GM12878 (cell line): ENCODE measurements at regions not wholly inside any gene's neighbourhood (a gene's known extent, or its start where the extent isn't known, plus 50 kb on each side); places are given as distances from the start of the nearest gene placed in this dataset.

Source experiments
- ATAC-seq: fragments of 200-7000 bp; cut with Tn5 transposase; 3 replicates; pipeline ENCODE4 v1.9.1; 2020; ENCODE audit warnings: mild to moderate bottlenecking, moderate library complexity
- BruUV-seq: library from RNA; stranded (reverse); fragments of 400-500 nt; replicated peaks from 2 replicates; lab custom pipeline; 2021; lab: Mats Ljungman, UMichigan
- CTCF ChIA-PET: fragments of 300-600 bp; sonication (Branson Sonifier 250); formaldehyde crosslinking; extraction: SDS; loops from one replicate; lab custom pipeline; 2021; ENCODE audit warnings: inconsistent platforms; lab: Yijun Ruan, JAX
- POLR2A ChIA-PET: fragments of 350-600 bp; formaldehyde crosslinking; extraction: SDS; loops from one replicate; lab custom pipeline; 2021; ENCODE audit warnings: inconsistent platforms; lab: Charles Lee
- RAD21 ChIA-PET: fragments of 300-600 bp; sonication (Branson Sonifier 250); formaldehyde crosslinking; loops from one replicate; lab custom pipeline; 2023; ENCODE audit warnings: antibody characterized with exemption; ENCODE audit not compliant: unreplicated experiment; lab: Charles Lee
- SMC1A ChIA-PET: fragments of 300-600 bp; sonication (Branson Sonifier 250); formaldehyde crosslinking; loops from one replicate; lab custom pipeline; 2023; ENCODE audit not compliant: unreplicated experiment, uncharacterized antibody; lab: Charles Lee
- DNase-seq: peaks from one replicate; pipeline ENCODE4 v3.0.0-alpha.2; 2011; ENCODE audit warnings: low read depth, low spot score
- FAIRE-seq: peaks from 3 replicates; lab custom pipeline; 2011; peaks lifted over from hg19 to GRCh38; lab: Jason Lieb, UNC
- H2AFZ ChIP-seq: 2 replicates; pipeline ENCODE4 v1.6.0; 2011; ENCODE audit warnings: low read depth, low read length, control low read depth; ENCODE audit not compliant: control insufficient read depth
- H3K27ac ChIP-seq: 2 replicates; pipeline ENCODE4 v1.5.1; 2011; ENCODE audit warnings: control low read depth; ENCODE audit not compliant: control insufficient read depth, insufficient read depth
- H3K27me3 ChIP-seq, 2 experiments: replicated peaks in 1 of 2; 2 replicates each; pipeline versions ENCODE4 v1.6.0 to v1.6.1; 2011; ENCODE audit warnings: low read length in 1 of 2; ENCODE audit not compliant: control insufficient read depth in 2 of 2, insufficient read depth in 2 of 2
- H3K36me3 ChIP-seq, 2 experiments: 2 replicates each; pipeline ENCODE4 v1.5.1; 2011; ENCODE audit warnings: low read length in 1 of 2; ENCODE audit not compliant: control insufficient read depth in 2 of 2, insufficient read depth in 2 of 2
- H3K4me1 ChIP-seq: 2 replicates; pipeline ENCODE4 v1.6.1; 2011; ENCODE audit warnings: mild to moderate bottlenecking, low read length, moderate library complexity, mixed read lengths; ENCODE audit not compliant: control insufficient read depth, insufficient read depth
- H3K4me2 ChIP-seq: 2 replicates; pipeline ENCODE4 v1.6.0; 2011; ENCODE audit warnings: control low read depth; ENCODE audit not compliant: control insufficient read depth, insufficient read depth
- H3K4me3 ChIP-seq: fragments of 200-600 bp; sonication (generic); 2 replicates; pipeline ENCODE4 v1.5.1; 2016
- H3K79me2 ChIP-seq: 2 replicates; pipeline ENCODE4 v1.6.0; 2011; ENCODE audit warnings: low read length; ENCODE audit not compliant: control insufficient read depth, insufficient read depth
- H3K9ac ChIP-seq: 2 replicates; pipeline ENCODE4 v1.8.0; 2011; ENCODE audit warnings: low read length, control low read depth, mixed read lengths; ENCODE audit not compliant: control insufficient read depth, insufficient read depth
- H3K9me3 ChIP-seq: replicated peaks from 3 replicates; pipeline ENCODE4 v1.5.1; 2011; ENCODE audit warnings: mild to moderate bottlenecking, low read length; ENCODE audit not compliant: control insufficient read depth, insufficient read depth
- H4K20me1 ChIP-seq: 2 replicates; pipeline ENCODE4 v1.6.0; 2011; ENCODE audit not compliant: control insufficient read depth, insufficient read depth
- YBX1 ChIP-seq: fragments of 450-650 bp; IDR thresholded peaks from 2 replicates; pipeline ENCODE4 v1.6.1; 2016; ENCODE audit warnings: antibody characterized with exemption
- ZSCAN29 ChIP-seq: fragments of 450-650 bp; IDR thresholded peaks from 2 replicates; pipeline ENCODE4 v1.6.1; 2017; ENCODE audit warnings: mild to moderate bottlenecking, moderate library complexity
- WGBS: methylation state at CpG from one replicate; pipeline ENCODE4 v1.1.6; 2016; ENCODE audit warnings: low lambda C conversion rate; ENCODE audit not compliant: insufficient replicate concordance, insufficient coverage; ENCODE audit errors: missing lambda C conversion rate; 5-methylcytosine and 5-hydroxymethylcytosine counted together
- in situ Hi-C: fragments of 300-500 bp; cut with MboI; formaldehyde crosslinking; loops from 9 replicates; pipeline ENCODE4 v1.14.3; 2018; ENCODE audit warnings: mixed read lengths
- intact Hi-C: fragments of 100-400 bp; cut with micrococcal nuclease; formaldehyde crosslinking; loops from one replicate; pipeline ENCODE4 v1.14.2; 2022; ENCODE audit not compliant: unreplicated experiment
- TF ChIP-seq, protein P1 (sequence below): IDR thresholded peaks from 2 replicates; pipeline ENCODE4 v1.6.1; 2011; ENCODE audit warnings: mild to moderate bottlenecking, low read depth, low read length, moderate library complexity; ENCODE audit not compliant: insufficient replicate concordance
- TF ChIP-seq, protein P2 (sequence below): fragments of 450-650 bp; IDR thresholded peaks from 2 replicates; pipeline ENCODE4 v1.6.1; 2018; ENCODE audit warnings: borderline replicate concordance, mild to moderate bottlenecking; ENCODE audit not compliant: partially characterized antibody
- TF ChIP-seq, protein P3 (sequence below): fragments of 150-350 bp; IDR thresholded peaks from 2 replicates; pipeline ENCODE4 v1.6.1; 2016; ENCODE audit warnings: low read depth, low read length

DNA sequence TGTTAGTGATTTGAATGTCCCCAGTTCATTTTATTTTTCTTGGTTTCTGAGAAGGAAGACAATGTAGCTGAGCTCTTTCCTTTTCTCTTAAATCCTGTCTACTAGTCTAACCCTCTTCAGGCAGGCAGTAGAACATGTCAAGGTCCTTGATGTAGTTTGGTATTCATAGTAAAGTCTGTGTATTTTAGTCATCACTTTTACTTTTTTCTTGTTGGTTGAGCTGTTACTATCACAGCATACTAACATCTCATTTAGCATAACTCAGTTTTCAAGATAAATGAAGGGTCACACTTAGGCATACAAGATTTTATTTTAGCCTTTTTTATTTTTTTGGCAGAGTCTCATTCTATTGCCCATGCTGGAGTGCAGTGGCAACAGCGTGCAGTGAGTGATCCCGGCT, 70.5 kb downstream of the KPNA2 start (continued):
- TF ChIP-seq, protein P1, sequence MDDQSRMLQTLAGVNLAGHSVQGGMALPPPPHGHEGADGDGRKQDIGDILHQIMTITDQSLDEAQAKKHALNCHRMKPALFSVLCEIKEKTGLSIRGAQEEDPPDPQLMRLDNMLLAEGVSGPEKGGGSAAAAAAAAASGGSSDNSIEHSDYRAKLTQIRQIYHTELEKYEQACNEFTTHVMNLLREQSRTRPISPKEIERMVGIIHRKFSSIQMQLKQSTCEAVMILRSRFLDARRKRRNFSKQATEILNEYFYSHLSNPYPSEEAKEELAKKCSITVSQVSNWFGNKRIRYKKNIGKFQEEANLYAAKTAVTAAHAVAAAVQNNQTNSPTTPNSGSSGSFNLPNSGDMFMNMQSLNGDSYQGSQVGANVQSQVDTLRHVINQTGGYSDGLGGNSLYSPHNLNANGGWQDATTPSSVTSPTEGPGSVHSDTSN, result no peak
- no peak for TF ChIP-seq YBX1
- TF ChIP-seq, protein P2, sequence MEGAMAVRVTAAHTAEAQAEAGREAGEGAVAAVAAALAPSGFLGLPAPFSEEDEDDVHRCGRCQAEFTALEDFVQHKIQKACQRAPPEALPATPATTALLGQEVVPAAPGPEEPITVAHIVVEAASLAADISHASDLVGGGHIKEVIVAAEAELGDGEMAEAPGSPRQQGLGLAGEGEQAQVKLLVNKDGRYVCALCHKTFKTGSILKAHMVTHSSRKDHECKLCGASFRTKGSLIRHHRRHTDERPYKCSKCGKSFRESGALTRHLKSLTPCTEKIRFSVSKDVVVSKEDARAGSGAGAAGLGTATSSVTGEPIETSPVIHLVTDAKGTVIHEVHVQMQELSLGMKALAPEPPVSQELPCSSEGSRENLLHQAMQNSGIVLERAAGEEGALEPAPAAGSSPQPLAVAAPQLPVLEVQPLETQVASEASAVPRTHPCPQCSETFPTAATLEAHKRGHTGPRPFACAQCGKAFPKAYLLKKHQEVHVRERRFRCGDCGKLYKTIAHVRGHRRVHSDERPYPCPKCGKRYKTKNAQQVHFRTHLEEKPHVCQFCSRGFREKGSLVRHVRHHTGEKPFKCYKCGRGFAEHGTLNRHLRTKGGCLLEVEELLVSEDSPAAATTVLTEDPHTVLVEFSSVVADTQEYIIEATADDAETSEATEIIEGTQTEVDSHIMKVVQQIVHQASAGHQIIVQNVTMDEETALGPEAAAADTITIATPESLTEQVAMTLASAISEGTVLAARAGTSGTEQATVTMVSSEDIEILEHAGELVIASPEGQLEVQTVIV, result no peak
- TF ChIP-seq, protein P3, sequence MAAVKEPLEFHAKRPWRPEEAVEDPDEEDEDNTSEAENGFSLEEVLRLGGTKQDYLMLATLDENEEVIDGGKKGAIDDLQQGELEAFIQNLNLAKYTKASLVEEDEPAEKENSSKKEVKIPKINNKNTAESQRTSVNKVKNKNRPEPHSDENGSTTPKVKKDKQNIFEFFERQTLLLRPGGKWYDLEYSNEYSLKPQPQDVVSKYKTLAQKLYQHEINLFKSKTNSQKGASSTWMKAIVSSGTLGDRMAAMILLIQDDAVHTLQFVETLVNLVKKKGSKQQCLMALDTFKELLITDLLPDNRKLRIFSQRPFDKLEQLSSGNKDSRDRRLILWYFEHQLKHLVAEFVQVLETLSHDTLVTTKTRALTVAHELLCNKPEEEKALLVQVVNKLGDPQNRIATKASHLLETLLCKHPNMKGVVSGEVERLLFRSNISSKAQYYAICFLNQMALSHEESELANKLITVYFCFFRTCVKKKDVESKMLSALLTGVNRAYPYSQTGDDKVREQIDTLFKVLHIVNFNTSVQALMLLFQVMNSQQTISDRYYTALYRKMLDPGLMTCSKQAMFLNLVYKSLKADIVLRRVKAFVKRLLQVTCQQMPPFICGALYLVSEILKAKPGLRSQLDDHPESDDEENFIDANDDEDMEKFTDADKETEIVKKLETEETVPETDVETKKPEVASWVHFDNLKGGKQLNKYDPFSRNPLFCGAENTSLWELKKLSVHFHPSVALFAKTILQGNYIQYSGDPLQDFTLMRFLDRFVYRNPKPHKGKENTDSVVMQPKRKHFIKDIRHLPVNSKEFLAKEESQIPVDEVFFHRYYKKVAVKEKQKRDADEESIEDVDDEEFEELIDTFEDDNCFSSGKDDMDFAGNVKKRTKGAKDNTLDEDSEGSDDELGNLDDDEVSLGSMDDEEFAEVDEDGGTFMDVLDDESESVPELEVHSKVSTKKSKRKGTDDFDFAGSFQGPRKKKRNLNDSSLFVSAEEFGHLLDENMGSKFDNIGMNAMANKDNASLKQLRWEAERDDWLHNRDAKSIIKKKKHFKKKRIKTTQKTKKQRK, result no peak

DNA sequence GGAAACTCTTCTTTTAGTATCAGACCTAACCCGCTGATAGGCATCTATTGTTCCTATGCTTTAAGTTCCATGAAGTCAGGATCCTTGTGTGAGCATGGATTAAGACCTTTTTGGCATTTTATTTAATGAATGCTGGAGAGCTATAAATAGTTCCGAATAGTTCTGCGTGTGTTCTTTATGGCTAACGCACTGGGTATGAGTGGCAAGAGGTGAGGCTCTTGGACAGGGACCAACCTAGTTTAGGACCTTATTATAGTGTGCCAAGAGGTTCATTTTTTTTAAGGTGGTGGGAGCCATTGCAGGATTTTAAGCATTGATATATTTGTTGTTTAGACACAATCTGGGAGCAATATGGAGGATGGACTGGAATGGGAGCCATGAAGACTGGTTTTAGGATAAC, 71.8 kb downstream of the KPNA2 start:
- H3K4me1 ChIP-seq, result no peaks in the 10 kb centered on the region
- no peak overlapping the region for H3K9ac ChIP-seq
- CTCF ChIA-PET, result no interaction called here
- H3K4me2 ChIP-seq, result no peak overlapping the region
- TF ChIP-seq ZSCAN29, result no peak
- TF ChIP-seq, all 136 proteins: peak for 0
- in situ Hi-C loops, result no loop called here
- H4K20me1 ChIP-seq, result no peaks in the 10 kb centered on the region
- SMC1A ChIA-PET, result no interaction called here
- DNase-seq, result no peak
- FAIRE-seq, result no peak
- no peak overlapping the region for H2AFZ ChIP-seq
- ATAC-seq, result no peak
- H3K27me3 ChIP-seq, result no peaks in the 10 kb centered on the region
- RAD21 ChIA-PET, result no interaction called here
- BruUV-seq, result no TSS peak
- 70% methylated on average over 4 of the region's 4 CpGs for WGBS
- H3K79me2 ChIP-seq, result no peaks in the 10 kb centered on the region
- no peaks in the 10 kb centered on the region for H3K36me3 ChIP-seq
- POLR2A ChIA-PET, result no interaction called here
- intact Hi-C loops, result no loop called here
- no peak overlapping the region for H3K4me3 ChIP-seq
- H3K9me3 ChIP-seq, result peaks cover 3% of the 10 kb centered on the region; the same call in 1 of the 3 replicates
- no peak overlapping the region for H3K27ac ChIP-seq
